ENCODE measurements at regions not wholly inside any gene's neighbourhood (a gene's known extent, or its start where the extent isn't known, plus 50 kb on each side); places are given as distances from the start of the nearest gene placed in this dataset.

GRCh38 chr5:18984559-18985080, 1003.4 kb downstream of the CDH18 start:
- Mint-ChIP-seq H3K27me3 (ENCODE audit: low read depth in 3 of 3) (peaks cover 0 to 1% (median 0%) of the 10 kb centered on the region in 3 donors), H3K4me1 (no peaks in the 10 kb centered on the region), H3K9me3 (peaks cover 0 to 7% (median 2%) of the 10 kb centered on the region in 7 donors), H3K36me3 (no peaks in the 10 kb centered on the region), H3K27ac (no peak overlapping the region), H3K4me3 (no peak overlapping the region)
- no peaks in the 10 kb centered on the region for H3K27me3 ChIP-seq (ENCODE audit: control insufficient read depth in 2 of 2, insufficient read depth in 2 of 2, low read length in 2 of 2)
- no peak for DNase-seq
- H3K79me2 ChIP-seq (ENCODE audit: insufficient read depth, low read length): no peaks in the 10 kb centered on the region
- WGBS (ENCODE audit: insufficient coverage): no CpG with 5 or more reads among the region's 6 CpGs
- H2AFZ ChIP-seq (ENCODE audit: insufficient read depth, low read depth, low read length, poor library complexity, severe bottlenecking): no peak overlapping the region
- no peaks in the 10 kb centered on the region for H4K20me1 ChIP-seq (ENCODE audit: insufficient read depth, low read length)
- no peaks in the 10 kb centered on the region for H3K36me3 ChIP-seq (replicated peaks in 1 of 2; ENCODE audit: control insufficient read depth in 1 of 2, insufficient read depth in 2 of 2, low read length in 2 of 2)
- H3K4me1 ChIP-seq (ENCODE audit: control insufficient read depth in 1 of 2, insufficient read depth in 2 of 2, low read length in 2 of 2): no peaks in the 10 kb centered on the region
- no peak overlapping the region for H3K4me2 ChIP-seq (replicated peaks; ENCODE audit: extremely low read depth, low read length, poor library complexity, severe bottlenecking)
- H3K27ac ChIP-seq (ENCODE audit: low read depth in 1 of 2, low read length in 2 of 2): no peak overlapping the region
- no peak overlapping the region for H3K9ac ChIP-seq (ENCODE audit: insufficient read depth, low read length, poor library complexity, severe bottlenecking)
- no peaks in the 10 kb centered on the region for H3K9me3 ChIP-seq (replicated peaks in 1 of 2; ENCODE audit: control insufficient read depth in 1 of 2, insufficient read depth in 1 of 2, low read length in 2 of 2)
- no peak overlapping the region for H3K4me3 ChIP-seq (replicated peaks in 1 of 3; ENCODE audit: low read depth in 2 of 3, low read length in 3 of 3)
- no peak for TF ChIP-seq CTCF (IDR thresholded peaks at IDR 0.05)
- intact Hi-C loops (cut with micrococcal nuclease): no loop called here

GRCh38 chr5:18985171-18985758, 1002.7 kb downstream of the CDH18 start:
- Mint-ChIP-seq H3K36me3 (no peaks in the 10 kb centered on the region), H3K27me3 (ENCODE audit: low read depth in 3 of 3) (no peaks in the 10 kb centered on the region), H3K27ac (no peak overlapping the region), H3K4me1 (no peaks in the 10 kb centered on the region), H3K4me3 (no peak overlapping the region), H3K9me3 (peaks cover 0 to 6% (median 2%) of the 10 kb centered on the region in 7 donors)
- whole genome bisulfite sequencing (ENCODE audit: insufficient coverage): 94% methylated on average over 2 of the region's 5 CpGs
- intact Hi-C loops (cut with micrococcal nuclease): no loop called here
- Histone ChIP-seq H3K4me1 (ENCODE audit: control insufficient read depth in 1 of 2, insufficient read depth in 2 of 2, low read length in 2 of 2) (no peaks in the 10 kb centered on the region), H4K20me1 (ENCODE audit: insufficient read depth, low read length) (no peaks in the 10 kb centered on the region), H3K4me3 (replicated peaks in 1 of 3; ENCODE audit: low read depth in 2 of 3, low read length in 3 of 3) (no peak overlapping the region), H3K4me2 (replicated peaks; ENCODE audit: extremely low read depth, low read length, poor library complexity, severe bottlenecking) (no peak overlapping the region), H3K79me2 (ENCODE audit: insufficient read depth, low read length) (no peaks in the 10 kb centered on the region), H3K9ac (ENCODE audit: insufficient read depth, low read length, poor library complexity, severe bottlenecking) (no peak overlapping the region), H3K36me3 (replicated peaks in 1 of 2; ENCODE audit: control insufficient read depth in 1 of 2, insufficient read depth in 2 of 2, low read length in 2 of 2) (no peaks in the 10 kb centered on the region), H3K9me3 (replicated peaks in 1 of 2; ENCODE audit: control insufficient read depth in 1 of 2, insufficient read depth in 1 of 2, low read length in 2 of 2) (no peaks in the 10 kb centered on the region), H3K27me3 (ENCODE audit: control insufficient read depth in 2 of 2, insufficient read depth in 2 of 2, low read length in 2 of 2) (no peaks in the 10 kb centered on the region), H3K27ac (ENCODE audit: low read depth in 1 of 2, low read length in 2 of 2) (no peak overlapping the region), H2AFZ (ENCODE audit: insufficient read depth, low read depth, low read length, poor library complexity, severe bottlenecking) (no peak overlapping the region)
- TF ChIP-seq CTCF (IDR thresholded peaks at IDR 0.05): no peak
- no peak for DNase-seq

All from CD14-positive monocyte (primary cell).